Activated gamma-delta T cell treated with anti-CD3 and anti-CD28 coated beads, Interleukin-2, amount 50 U/mL, for 16 hours (primary cell): ENCODE measurements at regions not wholly inside any gene's neighbourhood (a gene's known extent, or its start where the extent isn't known, plus 50 kb on each side); places are given as distances from the start of the nearest gene placed in this dataset.
"Not testable (repeated sequence)": the region's sequence is repeated elsewhere in the genome, so short reads cannot be mapped to it uniquely, and the experiment has no call there.

ENCODE experiments used
- DNase-seq: peaks from one replicate; pipeline ENCODE4 v3.0.0-alpha.2; 2020; ENCODE audit warnings: low read depth

DNA sequence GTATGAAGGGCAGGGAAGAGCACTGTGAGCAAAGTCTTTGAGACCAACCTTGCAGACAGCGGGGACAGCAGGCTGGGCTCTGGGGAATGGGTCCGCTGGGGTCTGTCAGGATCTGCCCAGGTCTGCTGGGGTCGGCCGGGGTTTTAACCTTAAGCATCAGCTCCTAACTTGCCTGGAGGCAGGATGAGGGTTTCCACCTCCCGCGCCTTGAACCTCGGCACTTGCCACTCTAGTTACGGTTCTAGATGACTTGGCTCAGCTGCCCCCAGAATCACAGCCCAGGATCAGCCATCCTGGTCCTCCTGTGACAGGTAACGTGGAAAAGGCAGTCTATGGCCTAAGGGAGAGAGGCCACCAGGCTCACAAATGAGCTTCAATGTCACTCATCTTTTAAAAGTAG, 50.4 kb upstream of the CACUL1 start:
- DNase-seq, result no peak

DNA sequence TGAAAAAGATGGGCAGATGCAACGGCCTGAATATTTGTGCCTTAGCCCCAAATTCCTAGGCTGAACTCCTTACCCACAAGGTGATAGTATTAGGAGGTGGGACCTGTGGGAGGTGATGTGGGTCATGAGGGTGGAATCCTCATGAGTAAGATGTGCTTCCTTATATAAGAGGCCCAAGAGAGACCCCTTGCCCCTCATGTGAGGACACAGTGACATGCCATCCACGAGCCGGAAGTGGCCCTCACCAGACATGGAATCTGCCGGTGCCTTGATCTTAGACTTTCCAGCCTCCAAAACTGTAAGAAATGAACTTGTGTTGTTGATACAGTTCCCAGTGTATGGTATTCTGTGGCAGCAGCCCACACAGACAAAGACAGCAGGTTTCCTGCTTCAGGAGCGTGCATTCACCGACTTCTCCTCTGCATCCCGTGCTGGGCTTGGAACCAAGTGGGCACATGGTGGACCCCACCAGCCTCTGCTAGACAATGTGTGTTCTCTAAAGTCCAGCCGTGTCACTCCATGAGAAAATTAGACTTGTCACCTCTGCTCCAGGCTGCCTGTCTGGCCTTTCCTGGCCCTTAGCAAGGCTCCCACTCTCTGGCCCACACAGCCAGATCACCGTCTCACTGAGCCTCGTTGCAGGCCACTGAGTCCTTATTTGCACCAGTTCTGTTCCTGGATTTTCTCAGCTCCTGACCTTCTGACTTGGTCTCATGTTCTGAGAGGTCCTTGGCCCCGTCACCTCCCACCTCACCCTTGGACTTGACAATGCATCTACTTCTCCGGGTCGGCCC, 52.9 kb upstream of the CACUL1 start:
- no peak for DNase-seq

DNA sequence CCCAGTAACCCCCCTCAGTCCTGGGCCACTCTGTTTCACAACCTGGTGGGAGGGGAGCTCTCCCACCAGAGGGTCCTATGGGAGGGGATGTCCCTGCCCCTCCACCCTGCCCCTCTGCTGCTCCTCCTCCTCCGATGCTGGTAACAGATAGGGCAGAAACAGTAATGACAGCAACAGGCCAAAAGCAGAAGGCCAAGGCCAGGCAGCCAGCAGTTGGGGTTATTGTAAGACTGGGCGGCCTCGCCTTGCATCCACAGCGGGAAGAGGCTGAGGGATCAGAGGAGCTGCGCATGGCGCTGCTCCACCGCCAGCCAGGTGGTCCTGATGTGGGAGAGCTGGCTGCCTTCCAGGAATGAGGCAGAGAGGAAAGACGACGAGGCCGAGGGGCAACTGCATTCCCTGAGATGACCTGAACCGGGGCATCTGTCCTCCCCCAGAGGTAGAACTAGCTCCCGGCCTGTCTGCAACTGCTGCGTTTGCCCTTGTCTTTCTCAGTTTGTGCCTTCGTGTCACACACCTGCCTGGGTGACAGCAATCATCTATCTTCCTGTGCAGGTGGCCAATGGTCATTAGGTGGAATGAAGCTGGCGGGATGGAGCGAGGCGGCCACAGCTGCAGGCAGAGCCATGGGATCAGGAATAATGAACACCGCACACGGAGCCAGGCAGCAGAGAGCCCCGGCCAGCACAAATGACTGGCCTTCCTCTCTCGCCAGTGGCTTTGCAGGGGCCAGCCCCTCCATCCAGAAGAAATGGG, 54.0 kb upstream of the CACUL1 start:
- DNase-seq, result no peak

DNA sequence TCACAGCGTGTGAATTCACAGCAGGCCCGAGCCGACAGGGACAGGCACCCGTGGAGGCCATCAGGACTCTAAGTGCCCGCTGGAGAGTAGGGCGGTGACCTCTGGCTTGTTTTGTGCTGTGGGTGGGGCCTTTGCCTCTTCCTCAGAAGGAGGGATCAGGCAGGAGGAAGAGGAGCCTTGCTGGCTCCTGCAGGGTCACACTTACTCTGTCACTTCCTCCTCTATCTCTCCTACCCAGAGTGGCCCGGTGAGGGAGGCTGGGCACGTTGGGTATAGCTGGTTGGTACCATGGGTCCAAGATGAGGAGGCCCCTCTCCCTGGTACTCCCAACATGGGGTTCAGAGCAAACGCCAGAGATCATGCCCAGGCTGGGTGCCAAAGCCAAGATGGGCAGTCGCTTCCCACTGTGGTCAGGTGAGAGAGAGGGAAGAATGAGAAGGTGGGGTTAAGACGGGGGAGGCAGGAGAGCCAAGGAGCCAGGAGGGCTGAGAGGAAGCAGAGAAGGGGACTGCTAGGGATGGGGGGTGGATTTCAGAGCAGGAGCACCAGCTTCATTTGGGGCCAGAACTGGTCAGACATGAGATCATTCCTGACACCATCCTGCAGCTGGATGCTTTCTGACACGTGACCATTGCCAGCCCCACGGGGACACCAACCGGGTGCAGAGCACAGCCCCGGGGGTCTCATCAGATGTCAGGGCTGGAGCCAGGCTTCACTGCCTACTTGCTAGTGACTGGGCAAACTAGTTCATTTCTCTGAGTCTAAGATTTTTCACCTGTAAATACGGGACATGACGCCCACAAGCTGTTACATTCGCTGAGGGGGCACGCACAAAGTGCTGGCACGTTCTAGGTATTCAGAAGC, 54.8 kb upstream of the CACUL1 start:
- DNase-seq, result no peak

DNA sequence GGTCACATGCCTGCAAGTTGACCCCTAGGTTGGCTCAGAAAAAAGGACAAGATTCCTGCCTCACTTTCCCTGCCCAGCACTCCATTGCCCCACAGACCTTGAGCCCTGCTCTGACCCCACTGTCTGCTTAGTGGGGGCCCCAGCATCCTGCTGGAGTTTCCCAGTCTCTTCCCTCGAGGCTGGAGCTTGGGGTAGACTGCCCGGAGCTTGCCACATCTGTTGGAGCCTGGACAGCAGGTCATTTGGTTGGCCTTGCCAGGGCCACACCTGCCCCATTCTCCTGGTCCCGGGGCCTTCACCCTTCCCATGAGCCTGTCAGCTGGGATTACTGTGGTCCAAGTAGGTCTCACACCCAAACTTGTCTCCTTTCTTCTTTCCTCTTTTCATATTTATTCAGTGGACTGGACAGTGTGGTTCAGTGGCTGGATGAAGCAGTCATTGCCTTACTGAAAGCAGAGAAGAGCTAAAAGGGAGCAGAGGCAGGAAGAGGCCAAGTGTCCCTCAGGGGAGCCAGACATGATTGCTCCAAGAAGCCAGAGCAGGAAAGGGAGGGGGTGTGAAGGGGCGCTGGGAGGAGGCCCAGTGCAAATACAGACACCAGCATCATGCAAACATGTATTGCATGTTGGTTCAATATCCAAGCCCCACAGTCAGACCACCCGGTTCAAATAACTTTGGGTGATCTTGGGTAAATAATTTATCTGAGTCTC, 56.2 kb upstream of the CACUL1 start:
- DNase-seq, result no peak

DNA sequence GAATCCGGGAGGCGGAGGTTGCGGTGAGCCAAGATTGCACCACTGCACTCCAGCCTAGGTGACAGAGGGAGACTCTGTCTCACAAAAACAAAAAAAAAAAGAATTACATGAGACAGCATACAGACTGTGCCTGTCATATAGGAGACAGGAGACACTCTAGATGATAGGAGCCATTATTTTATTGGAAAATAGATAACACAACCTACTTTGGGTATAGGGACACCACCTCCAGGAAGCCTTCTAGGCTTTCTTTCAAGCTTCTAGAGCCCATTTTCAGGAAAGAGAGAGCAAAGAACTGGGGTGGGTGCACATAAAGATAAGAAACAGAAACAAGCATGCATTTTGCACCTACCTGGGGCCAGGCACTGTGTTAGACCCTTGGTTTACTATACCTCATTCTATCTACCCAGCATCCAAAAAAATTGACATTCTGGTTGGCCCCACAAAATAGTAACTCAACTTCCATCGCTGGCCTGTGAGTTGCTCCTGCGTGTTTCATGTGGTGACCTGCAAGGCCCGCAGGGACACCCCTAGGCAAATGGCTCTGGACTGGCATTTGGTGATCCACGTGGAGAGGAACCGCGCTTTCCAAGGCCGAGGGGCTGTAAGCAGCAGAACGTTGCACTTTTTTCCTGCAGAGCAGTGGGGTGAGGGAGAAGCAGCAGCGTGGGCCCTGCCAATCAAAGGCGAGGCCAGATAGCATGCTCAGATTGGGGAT, 57.1 kb upstream of the CACUL1 start:
- DNase-seq, result no peak

DNA sequence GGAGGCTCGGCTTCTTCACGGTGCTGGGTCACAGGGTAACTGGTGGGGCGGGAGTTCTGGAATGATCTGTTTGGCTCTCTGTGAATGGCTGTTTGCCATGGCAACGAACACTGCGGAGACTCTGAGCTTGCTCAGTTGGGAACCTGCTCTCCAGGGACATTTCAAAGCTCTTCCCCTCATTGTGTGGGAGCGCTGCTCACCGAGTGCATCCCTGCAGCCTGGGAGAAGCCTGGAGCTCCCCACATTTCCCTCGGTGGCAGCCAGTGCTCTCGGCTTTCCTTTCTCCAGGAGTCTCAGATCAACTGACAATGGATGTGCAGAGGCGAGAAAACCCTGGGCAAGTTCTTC, 57.6 kb upstream of the CACUL1 start:
- DNase-seq, result no peak

DNA sequence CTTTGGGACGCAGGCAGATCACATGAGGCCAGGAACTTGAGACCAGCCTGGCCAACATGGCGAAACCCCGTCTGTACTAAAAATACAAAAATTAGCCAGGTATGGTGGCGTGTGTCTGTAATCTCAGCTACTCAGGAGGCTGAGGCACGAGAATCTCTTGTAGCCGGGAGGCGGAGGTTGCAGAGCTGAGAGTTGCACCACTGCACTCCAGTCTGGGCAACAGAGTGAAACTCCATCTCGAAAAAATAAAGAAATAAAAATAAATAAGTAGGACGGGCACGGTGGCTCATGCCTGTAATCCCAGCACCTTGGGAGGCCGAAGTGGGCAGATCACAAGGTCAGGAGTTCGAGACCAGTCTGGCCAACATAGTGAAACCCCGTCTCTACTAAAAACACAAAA, 58.2 kb upstream of the CACUL1 start:
- not testable (repeated sequence) for DNase-seq

DNA sequence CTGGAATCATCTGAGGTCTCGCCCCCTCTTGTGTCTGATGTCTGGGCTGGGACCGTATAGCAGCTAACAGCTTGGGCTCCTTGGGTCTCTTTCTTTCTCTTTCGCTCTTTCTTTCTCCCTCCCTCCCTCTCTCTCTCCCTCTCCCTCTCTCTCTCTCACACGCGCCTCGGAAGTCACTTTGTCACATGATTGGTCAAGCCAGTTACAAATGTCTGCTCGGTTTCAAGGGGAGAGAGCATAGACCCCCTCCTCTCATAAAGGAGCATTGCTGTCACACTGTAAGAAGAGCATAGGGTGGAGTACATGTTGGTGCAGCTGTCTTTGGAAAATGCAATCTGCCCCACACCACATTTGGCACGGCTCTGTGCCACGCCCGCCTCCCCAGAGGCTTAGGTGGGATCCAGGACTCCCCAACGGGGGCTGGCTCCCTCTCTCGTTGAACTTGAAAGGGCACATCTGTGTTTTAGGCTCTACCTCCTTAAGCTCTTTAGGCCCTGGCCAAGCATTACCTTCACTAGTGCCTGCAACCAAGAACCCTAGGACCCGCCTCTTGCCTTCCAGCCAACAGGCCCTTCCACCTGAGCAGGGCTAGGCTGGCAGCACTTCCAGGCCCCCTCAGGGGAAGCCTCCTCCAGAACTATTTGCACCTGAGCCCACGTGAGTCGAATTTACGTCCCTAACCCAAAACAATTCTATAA, 61.9 kb upstream of the CACUL1 start:
- no peak for DNase-seq

DNA sequence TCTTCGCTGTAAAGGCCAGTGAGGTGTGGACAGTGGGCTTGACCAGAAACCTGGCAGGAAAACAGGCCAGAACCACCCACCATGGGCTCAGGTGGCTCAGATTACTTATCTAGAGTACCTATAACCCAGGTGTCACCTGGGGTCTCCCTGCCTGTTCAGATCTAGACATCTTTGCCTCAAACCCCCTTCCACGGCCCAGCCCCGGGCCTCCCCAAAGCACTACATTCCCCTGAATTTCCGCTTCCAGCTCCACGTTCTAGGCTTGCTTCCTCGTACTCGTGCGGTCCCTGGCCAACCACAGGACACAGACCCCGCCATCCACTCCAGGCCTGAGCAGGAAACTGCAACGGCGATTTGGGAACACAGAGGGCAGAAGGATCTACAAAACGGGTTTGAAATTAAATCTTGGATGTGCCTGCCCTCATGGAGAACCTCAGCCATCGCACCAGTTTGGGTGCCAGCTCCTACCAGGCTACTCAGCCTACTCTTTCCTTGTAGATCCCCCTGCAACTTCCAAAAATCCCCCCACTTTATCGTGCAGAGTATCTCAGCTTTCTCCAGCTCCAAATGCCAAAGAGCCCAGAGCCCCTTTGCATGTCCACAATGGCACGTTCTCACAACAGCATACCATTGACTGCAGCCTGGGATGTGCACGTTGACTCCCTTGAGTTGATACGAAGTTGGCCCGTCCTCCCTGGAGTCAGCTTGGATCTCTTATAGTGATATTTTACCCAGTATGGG, 62.7 kb upstream of the CACUL1 start:
- no peak for DNase-seq

DNA sequence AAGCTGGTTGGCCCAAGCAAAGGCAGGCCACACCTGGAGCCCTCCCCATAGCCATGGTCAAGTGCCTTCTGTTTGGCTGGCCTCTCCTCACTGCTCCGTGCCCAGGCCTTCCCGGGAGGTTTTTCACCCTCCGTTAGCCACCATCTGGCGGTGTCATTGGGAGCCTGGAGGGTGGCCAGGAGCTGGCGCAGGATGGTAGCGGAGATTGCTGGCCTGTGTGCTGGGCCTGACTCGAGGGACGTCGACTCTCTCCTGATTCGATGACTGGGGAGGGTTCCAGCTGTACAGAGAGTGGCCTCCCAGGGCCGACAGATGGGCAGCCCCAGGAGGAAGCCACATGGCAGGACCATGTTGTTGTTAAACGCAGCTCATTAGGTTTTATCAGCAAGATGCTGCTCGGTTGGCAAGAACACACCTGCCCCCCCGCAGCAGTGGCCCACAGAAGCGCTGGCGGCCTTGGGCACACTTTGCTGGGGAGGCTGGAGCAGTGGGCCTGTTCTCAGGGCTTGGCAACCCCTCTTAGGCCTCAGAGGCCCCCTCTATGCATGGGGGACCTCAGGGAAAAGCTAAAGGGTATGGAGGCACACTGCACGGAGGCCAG, 64.0 kb upstream of the CACUL1 start:
- DNase-seq, result no peak

DNA sequence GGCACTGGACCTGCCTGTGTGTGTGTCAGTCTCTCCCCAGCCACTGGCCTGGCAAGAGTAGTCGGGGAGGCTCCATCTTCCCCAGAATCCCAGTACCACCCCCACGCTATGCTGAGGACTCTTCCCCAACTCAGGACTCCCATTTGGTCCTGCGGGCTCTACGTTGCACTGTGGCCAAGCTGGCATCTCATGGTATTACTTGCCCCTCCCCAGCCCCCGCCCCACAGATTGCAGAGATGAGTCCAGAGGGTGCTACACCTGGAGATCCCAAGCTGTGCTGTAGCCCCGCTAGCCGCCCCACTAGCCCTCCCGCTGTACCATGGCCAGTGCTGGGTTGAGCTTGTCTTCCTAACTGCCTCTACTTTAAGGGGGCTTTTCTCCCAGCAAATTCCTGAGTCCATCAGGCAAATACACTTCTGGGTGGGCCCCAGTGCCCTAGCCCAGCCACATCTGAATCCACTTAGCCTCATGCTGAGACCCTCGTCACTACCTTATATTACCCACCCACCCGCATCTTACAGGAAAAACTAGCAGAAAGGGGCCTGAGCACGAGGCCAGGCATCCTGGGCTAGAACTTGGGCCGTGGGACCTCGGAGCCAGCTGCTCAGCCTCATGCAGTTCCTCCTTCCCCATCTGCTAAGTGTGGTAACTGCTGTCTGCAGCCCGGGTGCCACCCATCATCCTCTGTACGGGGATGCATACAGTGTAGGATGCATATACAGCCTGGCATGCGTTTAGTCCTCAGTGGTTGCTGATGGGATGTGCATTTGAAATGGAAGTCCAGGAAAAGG, 65.8 kb upstream of the CACUL1 start:
- no peak for DNase-seq

DNA sequence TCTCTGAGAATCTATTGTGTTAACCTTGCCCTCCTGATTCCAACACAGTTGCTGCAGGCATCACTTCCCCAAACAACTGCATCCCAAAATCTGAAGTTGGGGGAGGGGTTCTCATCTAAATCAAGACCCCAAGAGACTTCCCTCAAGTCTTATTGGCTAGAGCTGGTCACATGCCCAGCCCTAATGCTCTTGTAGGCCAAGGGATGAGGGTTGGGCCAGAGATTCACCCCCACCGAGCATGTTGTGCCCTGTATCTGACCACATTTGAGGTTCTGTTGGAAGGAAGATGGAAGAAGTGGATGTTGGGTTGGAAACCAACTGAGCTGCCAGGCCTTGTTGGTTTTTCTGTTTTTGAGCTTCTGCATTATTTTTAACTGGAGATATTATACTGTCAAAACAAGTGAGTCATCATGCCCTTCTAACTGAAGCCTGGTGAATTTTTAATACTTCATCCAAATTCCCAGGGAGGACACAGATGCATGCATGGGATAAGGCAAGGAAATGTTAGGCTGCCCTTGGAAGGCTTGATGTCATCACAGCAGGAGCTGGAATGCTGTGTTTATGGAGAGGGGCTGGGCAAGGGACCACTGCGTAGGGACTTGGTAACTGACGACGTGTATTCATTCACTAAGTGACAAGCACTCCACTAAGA, 68.6 kb upstream of the CACUL1 start:
- DNase-seq, result no peak

DNA sequence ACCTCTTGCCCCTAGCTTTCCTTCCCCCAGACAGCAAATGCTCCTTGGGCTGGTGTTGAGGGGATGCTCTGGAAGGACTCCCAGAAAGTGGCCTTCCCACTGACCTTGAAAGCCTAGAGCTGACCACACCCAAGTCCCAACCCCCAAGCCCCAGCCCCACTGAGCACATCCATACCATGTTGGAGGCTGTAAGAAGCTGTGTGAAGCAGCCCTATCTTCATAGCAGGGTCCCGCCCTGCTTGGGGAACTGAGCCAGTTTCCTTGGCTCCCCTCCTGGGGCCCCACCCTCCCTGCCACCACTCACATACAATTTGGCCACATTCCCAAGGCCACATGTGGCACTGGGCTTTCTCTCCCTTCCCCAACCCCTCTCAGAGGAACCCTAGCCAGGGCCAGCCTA, 72.3 kb upstream of the CACUL1 start:
- DNase-seq, result no peak

DNA sequence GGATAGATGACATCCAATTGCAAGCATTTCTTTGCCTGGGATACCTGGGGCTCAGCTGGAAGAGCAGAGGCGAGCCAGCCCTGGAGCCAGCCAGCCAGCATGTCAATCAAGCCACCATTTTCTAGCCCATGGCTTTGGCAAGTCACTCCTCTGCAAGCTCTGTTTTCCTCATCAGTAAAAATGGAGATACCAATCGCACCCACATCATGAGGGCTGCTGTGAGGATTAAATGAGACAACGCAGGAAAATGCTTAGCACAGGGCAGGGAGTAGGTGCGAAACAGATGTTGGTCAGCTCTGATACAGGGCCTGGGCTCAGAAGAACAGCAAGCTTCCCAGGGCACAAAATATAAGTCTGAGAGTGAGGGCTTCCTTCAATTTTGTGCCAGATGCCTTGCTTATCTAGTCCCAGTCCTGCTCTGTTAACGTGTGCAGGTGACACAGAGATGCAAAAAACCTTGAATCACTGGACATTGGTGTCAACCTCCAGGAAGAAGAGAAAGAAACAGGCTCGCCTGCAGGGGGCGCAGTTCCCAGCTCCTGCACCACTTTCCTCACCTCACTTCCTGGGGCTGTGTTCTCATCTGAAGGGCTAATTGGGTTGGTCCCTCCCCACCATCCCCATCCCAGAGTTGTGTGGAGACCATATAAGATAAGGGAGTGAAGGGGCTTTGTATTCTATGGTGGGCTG, 72.8 kb upstream of the CACUL1 start:
- DNase-seq, result no peak

DNA sequence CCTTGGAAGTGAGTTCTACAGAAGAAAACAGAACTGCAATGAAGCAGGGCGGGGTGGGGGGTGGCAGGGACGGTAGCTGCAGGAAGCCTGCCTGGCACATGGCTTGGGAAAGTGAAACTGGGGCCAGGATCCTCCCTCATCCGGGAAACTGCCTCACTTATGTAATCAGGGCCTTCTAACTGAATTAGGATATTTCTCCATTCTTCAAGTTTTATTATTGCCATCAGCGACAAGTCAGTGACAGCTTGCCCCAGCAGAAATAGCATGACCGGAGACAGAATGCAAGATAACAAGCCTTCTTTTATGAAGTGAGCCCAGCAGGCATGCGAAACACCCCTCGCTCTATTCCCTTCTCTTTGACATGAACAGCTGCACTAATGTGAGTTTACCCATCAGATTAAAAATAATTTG, 77.5 kb upstream of the CACUL1 start:
- no peak for DNase-seq

DNA sequence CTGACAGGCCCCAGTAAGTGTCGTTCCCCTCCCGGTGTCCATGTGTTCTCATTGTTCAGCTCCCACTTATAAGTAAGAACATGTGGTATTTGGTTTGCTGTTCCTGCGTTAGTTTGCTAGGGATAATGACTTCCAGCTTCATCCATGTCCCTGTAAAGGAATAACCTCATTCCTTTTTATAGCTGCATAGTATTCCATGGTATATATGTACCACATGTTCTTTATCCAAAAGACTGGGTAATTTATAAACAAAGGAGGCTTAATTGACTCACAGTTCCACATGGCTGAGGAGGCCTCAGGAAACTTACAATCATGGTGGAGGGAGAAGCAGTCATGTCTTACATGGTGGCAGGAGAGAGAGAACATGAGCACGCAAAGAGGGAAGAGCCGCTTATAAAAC, 79.6 kb upstream of the CACUL1 start:
- not testable (repeated sequence) for DNase-seq
